Liver (tissue), 8 donors: ENCODE measurements at regions not wholly inside any gene's neighbourhood (a gene's known extent, or its start where the extent isn't known, plus 50 kb on each side); places are given as distances from the start of the nearest gene placed in this dataset.

Experiments
- DNase-seq: peaks from one replicate; pipeline ENCODE4 v3.0.0-alpha.2; 2017; ENCODE audit warnings: low spot score
- H3K27ac ChIP-seq, 2 donors: one replicate each; pipeline ENCODE4 v1.7.0; 2013; ENCODE audit warnings: inconsistent platforms in 2 of 2, low read length in 2 of 2, control low read depth in 1 of 2, low read depth in 1 of 2, mild to moderate bottlenecking in 1 of 2
- H3K27me3 ChIP-seq, 4 donors: one replicate each; pipeline versions ENCODE4 v1.6.1 to v1.7.0; 2013; ENCODE audit warnings: low read length in 3 of 4, inconsistent platforms in 1 of 4, mild to moderate bottlenecking in 1 of 4, moderate library complexity in 1 of 4; ENCODE audit not compliant: control insufficient read depth in 4 of 4, insufficient read depth in 4 of 4
- H3K36me3 ChIP-seq, 4 donors: one replicate each; pipeline versions ENCODE4 v1.6.1 to v1.7.0; 2013; ENCODE audit warnings: low read length in 3 of 4, mild to moderate bottlenecking in 3 of 4, low read depth in 1 of 4, moderate library complexity in 1 of 4; ENCODE audit not compliant: control insufficient read depth in 4 of 4, insufficient read depth in 3 of 4
- H3K4me1 ChIP-seq, 4 donors: one replicate each; pipeline versions ENCODE4 v1.6.1 to v1.7.0; 2013; ENCODE audit warnings: low read length in 3 of 4, mild to moderate bottlenecking in 3 of 4, moderate library complexity in 1 of 4; ENCODE audit not compliant: control insufficient read depth in 4 of 4, insufficient read depth in 4 of 4
- H3K4me3 ChIP-seq, 3 donors: one replicate each; pipeline versions ENCODE4 v1.6.1 to v1.7.0; 2013; ENCODE audit warnings: low read length in 3 of 3, control low read depth in 1 of 3, low read depth in 1 of 3, mild to moderate bottlenecking in 1 of 3
- H3K9ac ChIP-seq, 2 donors: one replicate each; pipeline ENCODE4 v1.7.0; 2013; ENCODE audit warnings: low read length in 2 of 2, mild to moderate bottlenecking in 2 of 2, moderate library complexity in 2 of 2, control low read depth in 1 of 2, low read depth in 1 of 2
- H3K9me3 ChIP-seq, 4 donors: one replicate each; pipeline versions ENCODE4 v1.6.1 to v1.7.0; 2013; ENCODE audit warnings: low read length in 3 of 4; ENCODE audit not compliant: control insufficient read depth in 4 of 4
- ATF3 ChIP-seq: IDR thresholded peaks from 2 replicates; pipeline ENCODE4 v1.6.1; 2016; ENCODE audit warnings: antibody characterized with exemption
- CTCF ChIP-seq: fragments of 150-350 bp; IDR thresholded peaks from 2 replicates; pipeline ENCODE4 v1.5.1; 2017; ENCODE audit warnings: improper control_type of control experiment, low read depth, low read length; ENCODE audit not compliant: missing input control
- FOXA1 ChIP-seq: IDR thresholded peaks from 2 replicates; pipeline ENCODE4 v1.6.1; 2016; ENCODE audit warnings: antibody characterized with exemption
- FOXA2 ChIP-seq: IDR thresholded peaks from 2 replicates; pipeline ENCODE4 v1.6.1; 2016; ENCODE audit warnings: antibody characterized with exemption
- GABPA ChIP-seq, 2 donors: IDR thresholded peaks in 1 of 2; conservative IDR thresholded peaks in 1 of 2; 2 replicates each; pipeline ENCODE4 v1.6.1; 2016; ENCODE audit warnings: antibody characterized with exemption in 2 of 2, mild to moderate bottlenecking in 1 of 2, moderate library complexity in 1 of 2
- HNF4G ChIP-seq: IDR thresholded peaks from 2 replicates; pipeline ENCODE4 v1.6.1; 2016; ENCODE audit warnings: antibody characterized with exemption
- JUND ChIP-seq, 2 donors: IDR thresholded peaks; 2 replicates each; pipeline ENCODE4 v1.6.1; 2016; ENCODE audit warnings: antibody characterized with exemption in 2 of 2
- MAX ChIP-seq: IDR thresholded peaks from 2 replicates; pipeline ENCODE4 v1.6.1; 2016; ENCODE audit warnings: antibody characterized with exemption
- REST ChIP-seq: IDR thresholded peaks from 2 replicates; pipeline ENCODE4 v1.6.1; 2016; ENCODE audit warnings: antibody characterized with exemption, mild to moderate bottlenecking
- RXRA ChIP-seq, 2 donors: IDR thresholded peaks; 2 replicates each; pipeline ENCODE4 v1.6.1; 2017 to 2018; ENCODE audit warnings: antibody characterized with exemption in 2 of 2, mild to moderate bottlenecking in 1 of 2
- SP1 ChIP-seq: IDR thresholded peaks from 2 replicates; pipeline ENCODE4 v1.6.1; 2018; ENCODE audit warnings: antibody characterized with exemption, mild to moderate bottlenecking
- TAF1 ChIP-seq: conservative IDR thresholded peaks from 2 replicates; pipeline ENCODE4 v1.6.1; 2016; ENCODE audit warnings: antibody characterized with exemption, mild to moderate bottlenecking
- YY1 ChIP-seq: IDR thresholded peaks from 2 replicates; pipeline ENCODE4 v1.6.1; 2016; ENCODE audit warnings: antibody characterized with exemption, mild to moderate bottlenecking
- WGBS: extraction: QIAGEN DNeasy Blood & Tissue Kit; methylation state at CpG from one replicate; pipeline ENCODE4 v1.1.7; 2013; 5-methylcytosine and 5-hydroxymethylcytosine counted together
- donor health status: healthy.
- donor health status: healthy.
- donor health status: healthy.
- donor health status: healthy.
- donor health status: healthy.

GRCh38 chr2:187017438-187017837, 168.5 kb upstream of the ZSWIM2 start:
- DNase-seq = no peak
- Histone ChIP-seq H3K9ac (no peak overlapping the region), H3K9me3 (no peaks in the 10 kb centered on the region), H3K4me1 (no peaks in the 10 kb centered on the region), H3K4me3 (no peak overlapping the region), H3K36me3 (no peaks in the 10 kb centered on the region), H3K27ac (no peak overlapping the region), H3K27me3 (no peaks in the 10 kb centered on the region)
- 79% methylated on average over 5 of the region's 5 CpGs for WGBS
- TF ChIP-seq TAF1 (no peak), HNF4G (no peak), JUND (IDR thresholded peaks at IDR 0.05) (no peak), GABPA (IDR thresholded peaks at IDR 0.05 in 1 of 2, conservative IDR thresholded peaks at IDR 0.05 in 1 of 2) (no peak), SP1 (no peak)

- no peak overlapping the region for H3K27ac ChIP-seq
- 73% methylated on average over 4 of the region's 4 CpGs for WGBS
- no peak overlapping the region for H3K4me3 ChIP-seq
- no peaks in the 10 kb centered on the region for H3K27me3 ChIP-seq
- H3K9ac ChIP-seq = no peak overlapping the region
- TF ChIP-seq REST (no peak), HNF4G (no peak), MAX (no peak), FOXA1 (no peak), FOXA2 (no peak), YY1 (no peak), RXRA (IDR thresholded peaks at IDR 0.05) (no peak), CTCF (no peak)
- no peaks in the 10 kb centered on the region for H3K4me1 ChIP-seq
- H3K36me3 ChIP-seq = no peaks in the 10 kb centered on the region
- DNase-seq = no peak
- H3K9me3 ChIP-seq = no peaks in the 10 kb centered on the region
Measured at GRCh38 chr2:187013058-187013457, 164.1 kb upstream of the ZSWIM2 start.

- TF ChIP-seq FOXA1 = no peak
- TF ChIP-seq REST = no peak
- no peak for TF ChIP-seq ATF3
- TF ChIP-seq GABPA (IDR thresholded peaks at IDR 0.05 in 1 of 2, conservative IDR thresholded peaks at IDR 0.05 in 1 of 2) = no peak
- no peaks in the 10 kb centered on the region for H3K4me1 ChIP-seq
- no peak for DNase-seq
- 89% methylated on average over 3 of the region's 3 CpGs for WGBS
- H3K27ac ChIP-seq = no peak overlapping the region
- H3K9me3 ChIP-seq = no peaks in the 10 kb centered on the region
- H3K9ac ChIP-seq = no peak overlapping the region
- H3K27me3 ChIP-seq = no peaks in the 10 kb centered on the region
- no peak overlapping the region for H3K4me3 ChIP-seq
- H3K36me3 ChIP-seq = no peaks in the 10 kb centered on the region
Measured at GRCh38 chr2:187011206-187011832, 162.3 kb upstream of the ZSWIM2 start.
